Astrocyte of the spinal cord (primary cell): ENCODE measurements at regions not wholly inside any gene's neighbourhood (a gene's known extent, or its start where the extent isn't known, plus 50 kb on each side); places are given as distances from the start of the nearest gene placed in this dataset.

ENCODE experiments used
- DNase-seq: peaks from one replicate; pipeline ENCODE4 v3.0.0; 2011; ENCODE audit warnings: low read depth, low spot score
- H3K4me3 ChIP-seq: 2 replicates; pipeline ENCODE4 v1.5.1; 2011; ENCODE audit warnings: low read depth, mild to moderate bottlenecking, low read length, moderate library complexity
- CTCF ChIP-seq: IDR thresholded peaks from 2 replicates; pipeline ENCODE4 v1.5.1; 2012; ENCODE audit warnings: low read depth, mild to moderate bottlenecking, low read length, inconsistent platforms
- in situ Hi-C: cut with HindIII; loops from 2 replicates; pipeline ENCODE4 v1.10.0; 2017; ENCODE audit warnings: low sequenced_read_pairs

DNA sequence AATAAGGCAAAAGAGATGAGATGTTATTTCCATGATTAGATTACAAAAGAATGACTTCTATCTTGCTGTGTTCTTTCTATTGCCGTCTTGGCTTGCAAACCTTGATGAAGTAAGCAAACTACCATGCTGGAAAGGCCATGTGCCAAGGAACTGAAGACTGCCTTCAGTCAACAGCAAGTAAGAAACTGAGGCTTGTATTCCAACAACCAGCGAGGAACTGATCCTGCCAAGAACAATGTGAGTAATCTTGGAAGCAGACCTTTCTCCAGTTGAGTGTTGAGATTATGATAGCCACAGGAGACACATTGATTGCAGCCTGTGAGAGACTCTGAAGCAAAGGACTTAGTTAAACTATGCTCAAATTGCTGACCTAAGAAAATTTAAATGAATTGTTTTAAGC, 164.6 kb upstream of the GRM3 start:
- DNase-seq = no peak
- in situ Hi-C loops = no loop called here
- no peak overlapping the region for H3K4me3 ChIP-seq
- no peak for TF ChIP-seq CTCF

DNA sequence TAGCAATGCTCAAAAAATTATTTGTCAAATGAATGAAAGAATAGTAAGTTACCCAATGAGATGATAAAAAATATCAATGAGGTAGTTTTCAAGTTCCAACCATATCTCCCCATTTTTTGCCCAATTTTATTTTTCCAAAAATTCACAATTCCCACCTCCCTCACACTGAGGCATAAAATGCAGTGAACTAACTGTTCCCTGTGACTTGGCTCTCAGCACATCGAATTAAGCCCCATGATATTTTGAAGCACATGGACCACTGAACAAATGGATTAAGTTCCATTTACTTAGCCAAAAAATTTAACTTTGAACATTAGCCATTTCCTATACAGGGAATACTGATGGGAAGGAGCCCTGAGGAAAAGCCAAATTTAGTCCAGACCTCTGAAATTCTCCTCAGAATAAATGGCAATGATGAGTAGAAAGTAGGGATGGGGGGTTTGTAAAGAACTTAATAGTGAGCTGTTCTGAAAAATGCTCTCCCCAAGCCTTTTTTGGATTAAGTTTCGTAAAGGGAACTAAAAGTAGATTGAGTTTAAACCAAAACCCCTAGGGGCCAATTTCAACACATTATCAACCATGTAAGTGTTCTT, 166.3 kb upstream of the GRM3 start:
- no peak for TF ChIP-seq CTCF
- H3K4me3 ChIP-seq = no peak overlapping the region
- no peak for DNase-seq

DNA sequence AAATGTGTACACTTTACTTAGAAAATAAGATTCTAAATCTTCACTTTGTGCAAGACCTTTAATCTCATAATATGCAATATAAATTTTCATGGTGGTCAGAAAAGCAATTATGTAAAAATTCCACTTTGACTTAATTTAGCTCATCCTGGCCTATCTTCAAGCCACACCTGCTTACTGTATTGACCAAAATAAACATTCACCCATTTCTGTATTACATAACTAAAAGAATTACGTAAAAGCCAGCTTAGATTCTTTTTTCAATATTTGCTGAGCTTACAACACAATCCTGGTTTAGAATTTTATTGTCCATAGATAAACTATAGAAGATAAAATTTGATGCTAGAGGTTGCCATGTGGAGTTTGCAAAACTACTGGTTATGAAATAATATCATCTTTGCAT, 172.9 kb upstream of the GRM3 start:
- no peak for DNase-seq
- TF ChIP-seq CTCF = no peak
- in situ Hi-C loops = no loop called here
- H3K4me3 ChIP-seq = no peak overlapping the region

More for the DNA sequence above, 166.3 kb upstream of the GRM3 start:
- in situ Hi-C loops = no loop called here

GRCh38 chr7:86469680-86470295, 173.9 kb upstream of the GRM3 start:
- H3K4me3 ChIP-seq = no peak overlapping the region
- peak; percentile 62 for TF ChIP-seq CTCF
- in situ Hi-C loops = no loop called here
- peak; percentile 67 for DNase-seq

GRCh38 chr7:86454753-86455152, 189.0 kb upstream of the GRM3 start:
- TF ChIP-seq CTCF = no peak
- in situ Hi-C loops = no loop called here
- no peak overlapping the region for H3K4me3 ChIP-seq
- DNase-seq = no peak

DNA sequence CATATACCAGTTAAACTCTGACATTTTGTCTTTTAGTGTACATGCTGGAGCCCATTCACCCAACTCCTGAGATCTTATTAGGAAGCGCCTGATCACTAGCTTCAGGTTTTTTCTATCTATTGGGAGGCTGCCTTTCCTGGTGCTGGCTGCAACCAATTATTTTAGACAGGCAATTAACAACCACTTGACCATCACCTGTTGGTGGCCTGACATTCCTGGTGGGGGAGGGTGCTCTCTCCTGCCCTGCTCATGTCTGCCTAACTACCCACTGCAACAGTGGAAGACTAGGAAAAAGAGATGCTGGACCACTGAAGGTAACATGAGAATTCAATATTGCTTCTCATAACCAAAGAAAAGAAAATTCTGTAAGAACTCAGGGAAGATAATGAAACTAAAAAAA, 190.3 kb upstream of the GRM3 start:
- H3K4me3 ChIP-seq = no peak overlapping the region
- in situ Hi-C loops = no loop called here
- no peak for DNase-seq
- TF ChIP-seq CTCF = no peak
